ENCODE measurements at regions not wholly inside any gene's neighbourhood (a gene's known extent, or its start where the extent isn't known, plus 50 kb on each side); places are given as distances from the start of the nearest gene placed in this dataset.

- TF ChIP-seq CTCF (IDR thresholded peaks at IDR 0.05), result no peak
- TF ChIP-seq POLR2AphosphoS5 (IDR thresholded peaks at IDR 0.05; ENCODE audit: low read depth, low read length), result no peak
- no peak for TF ChIP-seq REST (IDR thresholded peaks at IDR 0.05; ENCODE audit: insufficient read depth in 1 of 2, low read depth in 2 of 2, low read length in 1 of 2)
Measured at GRCh38 chr21:28636752-28637691, 355.7 kb downstream of the LTN1 start.
